ENCODE measurements at regions not wholly inside any gene's neighbourhood (a gene's known extent, or its start where the extent isn't known, plus 50 kb on each side); places are given as distances from the start of the nearest gene placed in this dataset.
A peak's percentile ranks its signal among the peaks of the same experiment; 100 is the strongest.

DNA sequence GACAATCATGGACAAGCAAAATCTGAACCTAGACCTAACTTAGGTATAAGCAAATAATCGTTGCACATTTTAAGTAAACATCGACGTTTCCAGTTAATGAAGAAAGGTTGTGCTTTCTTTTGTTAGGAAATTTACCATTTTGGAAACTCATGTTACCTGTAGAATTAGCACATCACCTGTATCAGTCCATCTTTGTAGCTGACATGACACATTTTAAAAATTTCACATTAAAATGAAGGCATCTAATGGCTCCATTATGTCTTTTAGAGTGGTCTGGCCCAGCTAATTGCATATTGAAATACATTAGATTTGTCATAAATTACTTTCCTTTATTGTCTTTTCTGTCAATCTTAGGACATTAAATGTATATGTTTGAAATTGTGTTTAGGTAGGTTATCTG, 119.0 kb upstream of the MGAT5 start:
- H3K4me3 Mint-ChIP-seq (ENCODE audit: unreplicated experiment), result no peak overlapping the region
- no peaks in the 10 kb centered on the region for H3K27me3 Mint-ChIP-seq (ENCODE audit: insufficient read depth, unreplicated experiment)
- peaks cover 31% of the 10 kb centered on the region for H3K4me1 Mint-ChIP-seq (ENCODE audit: insufficient read depth, unreplicated experiment)
- TF ChIP-seq CTCF (IDR thresholded peaks at IDR 0.05; ENCODE audit: unreplicated experiment), result no peak
- intact Hi-C loops (cut with micrococcal nuclease), result no loop called here
- H3K36me3 Mint-ChIP-seq (ENCODE audit: insufficient read depth, unreplicated experiment), result no peaks in the 10 kb centered on the region
- no peak overlapping the region for H3K27ac Mint-ChIP-seq (ENCODE audit: low read depth, unreplicated experiment)
- DNase-seq (ENCODE audit: unreplicated experiment), result no peak
- no TSS peak for BruUV-seq (replicated peaks)
- CTCF ChIA-PET, result interaction anchor here (0.6 to 1.5 kb wide), 3 partner anchors 21 to 229 kb away, joined by 3 to 4 read pairs (median 4); no protein-coding TSS in a partner anchor
- H3K9me3 Mint-ChIP-seq (ENCODE audit: unreplicated experiment), result no peaks in the 10 kb centered on the region
- POLR2A ChIA-PET, result no interaction called here

- Mint-ChIP-seq H3K4me3 (ENCODE audit: unreplicated experiment) (no peak overlapping the region), H3K27me3 (ENCODE audit: insufficient read depth, unreplicated experiment) (no peaks in the 10 kb centered on the region), H3K4me1 (ENCODE audit: insufficient read depth, unreplicated experiment) (peaks cover 40% of the 10 kb centered on the region), H3K36me3 (ENCODE audit: insufficient read depth, unreplicated experiment) (no peaks in the 10 kb centered on the region), H3K27ac (ENCODE audit: low read depth, unreplicated experiment) (no peak overlapping the region), H3K9me3 (ENCODE audit: unreplicated experiment) (no peaks in the 10 kb centered on the region)
- POLR2A ChIA-PET, result no interaction called here
- CTCF ChIA-PET, result interaction anchor here (2.0 to 2.2 kb wide), 3 partner anchors 17 to 110 kb away, joined by 6 to 16 read pairs (median 9); no protein-coding TSS in a partner anchor
- no peak for TF ChIP-seq CTCF (IDR thresholded peaks at IDR 0.05; ENCODE audit: unreplicated experiment)
- no peak for DNase-seq (ENCODE audit: unreplicated experiment)
- BruUV-seq (replicated peaks), result no TSS peak
- intact Hi-C loops (cut with micrococcal nuclease), result no loop called here
Observed at GRCh38 chr2:134135793-134136192, 118.1 kb upstream of the MGAT5 start.

DNA sequence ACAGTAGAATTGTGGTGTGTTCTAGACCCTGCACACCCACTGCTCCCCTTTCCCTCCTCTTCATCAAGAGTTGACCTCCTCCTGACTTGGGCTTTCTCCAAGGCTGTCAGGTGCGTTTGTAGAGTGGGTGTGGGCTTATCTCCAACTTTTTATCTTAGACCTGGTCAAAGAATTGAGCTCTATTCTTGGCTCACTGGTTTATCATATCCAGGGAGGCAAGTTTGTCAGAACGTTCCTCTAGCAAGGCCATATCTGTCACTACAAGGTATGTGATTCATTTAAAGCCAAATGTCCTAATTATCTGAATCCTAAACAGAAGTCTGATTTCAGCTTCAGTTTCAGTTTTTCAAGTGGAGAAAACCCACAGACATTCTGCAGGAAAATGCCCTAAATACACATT, 117.1 kb upstream of the MGAT5 start:
- H3K27me3 Mint-ChIP-seq (ENCODE audit: insufficient read depth, unreplicated experiment), result no peaks in the 10 kb centered on the region
- ChIA-PET CTCF (interaction anchor here (0.7 to 2.2 kb wide), 6 partner anchors 12 to 109 kb away, joined by 3 to 16 read pairs (median 5); no protein-coding TSS in a partner anchor), POLR2A (interaction anchor here (1.2 kb wide), 1 partner anchor 15 kb away, joined by 6 read pairs; no protein-coding TSS in a partner anchor)
- H3K4me1 Mint-ChIP-seq (ENCODE audit: insufficient read depth, unreplicated experiment), result peaks cover 42% of the 10 kb centered on the region
- peak overlapping the region; percentile 75 for H3K27ac Mint-ChIP-seq (ENCODE audit: low read depth, unreplicated experiment)
- BruUV-seq (replicated peaks), result no TSS peak
- H3K9me3 Mint-ChIP-seq (ENCODE audit: unreplicated experiment), result no peaks in the 10 kb centered on the region
- intact Hi-C loops (cut with micrococcal nuclease), result no loop called here
- H3K36me3 Mint-ChIP-seq (ENCODE audit: insufficient read depth, unreplicated experiment), result no peaks in the 10 kb centered on the region
- no peak for TF ChIP-seq CTCF (IDR thresholded peaks at IDR 0.05; ENCODE audit: unreplicated experiment)
- peak overlapping the region; percentile 31 for H3K4me3 Mint-ChIP-seq (ENCODE audit: unreplicated experiment)
- no peak for DNase-seq (ENCODE audit: unreplicated experiment)

DNA sequence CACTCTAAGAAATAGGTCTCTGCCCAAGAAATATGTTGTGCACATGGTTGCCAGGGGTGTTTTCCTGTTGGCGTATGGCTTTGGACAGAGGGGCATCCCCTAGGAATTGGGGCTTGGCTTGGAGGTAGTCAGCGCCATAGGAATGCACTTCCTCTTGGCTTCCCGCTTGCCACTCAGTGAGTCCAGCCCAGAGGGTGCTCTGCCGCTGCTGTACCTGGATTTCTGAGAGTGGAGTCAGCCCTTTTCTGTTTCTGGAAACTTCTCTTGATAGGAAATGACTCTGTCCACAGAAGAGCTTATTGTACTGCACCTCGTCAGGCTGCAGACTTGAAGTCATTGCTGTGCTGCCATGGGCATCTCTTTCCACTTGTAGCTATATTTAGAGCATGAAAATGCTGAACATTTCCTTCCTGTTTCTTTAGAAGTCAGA, 116.7 kb upstream of the MGAT5 start:
- H3K4me1 Mint-ChIP-seq (ENCODE audit: insufficient read depth, unreplicated experiment), result peaks cover 42% of the 10 kb centered on the region
- H3K9me3 Mint-ChIP-seq (ENCODE audit: unreplicated experiment), result no peaks in the 10 kb centered on the region
- H3K36me3 Mint-ChIP-seq (ENCODE audit: insufficient read depth, unreplicated experiment), result no peaks in the 10 kb centered on the region
- peak overlapping the region; percentile 75 for H3K27ac Mint-ChIP-seq (ENCODE audit: low read depth, unreplicated experiment)
- peak overlapping the region; percentile 31 for H3K4me3 Mint-ChIP-seq (ENCODE audit: unreplicated experiment)
- no TSS peak for BruUV-seq (replicated peaks)
- intact Hi-C loops (cut with micrococcal nuclease), result no loop called here
- POLR2A ChIA-PET, result interaction anchor here (0.9 to 1.2 kb wide), 2 partner anchors 10 to 15 kb away, joined by 6 to 7 read pairs; no protein-coding TSS in a partner anchor
- CTCF ChIA-PET, result interaction anchor here (0.7 to 2.2 kb wide), 6 partner anchors 12 to 108 kb away, joined by 3 to 16 read pairs (median 5); no protein-coding TSS in a partner anchor
- DNase-seq (ENCODE audit: unreplicated experiment), result peak; percentile 81
- H3K27me3 Mint-ChIP-seq (ENCODE audit: insufficient read depth, unreplicated experiment), result no peaks in the 10 kb centered on the region
- no peak for TF ChIP-seq CTCF (IDR thresholded peaks at IDR 0.05; ENCODE audit: unreplicated experiment)
